Uterus (tissue), 2 donors: ENCODE measurements at regions not wholly inside any gene's neighbourhood (a gene's known extent, or its start where the extent isn't known, plus 50 kb on each side); places are given as distances from the start of the nearest gene placed in this dataset.

Experiments used
- CTCF ChIP-seq, 4 experiments: fragments of 200-600 bp in 2 of 4; fragments of 450-650 bp in 2 of 4; sonication (generic) in 2 of 4; IDR thresholded peaks; one replicate each; pipeline ENCODE4 v1.5.1; 2016 to 2019; ENCODE audit warnings: antibody characterized with exemption in 4 of 4, mild to moderate bottlenecking in 2 of 4, moderate library complexity in 1 of 4
- POLR2A ChIP-seq, 2 donors: fragments of 450-650 bp; IDR thresholded peaks; one replicate each; pipeline ENCODE4 v1.6.1; 2016; ENCODE audit warnings: antibody characterized with exemption in 2 of 2, mild to moderate bottlenecking in 1 of 2, moderate library complexity in 1 of 2

- TF ChIP-seq CTCF (IDR thresholded peaks at IDR 0.05) (no peak), POLR2A (IDR thresholded peaks at IDR 0.05) (no peak)
Observed at GRCh38 chr12:107446476-107446875, 239.1 kb upstream of the PWP1 start.
